Parathyroid adenoma (tissue), 2 donors: ENCODE measurements at regions not wholly inside any gene's neighbourhood (a gene's known extent, or its start where the extent isn't known, plus 50 kb on each side); places are given as distances from the start of the nearest gene placed in this dataset.

Experiments
- H2AFZ ChIP-seq: fragments of 300-600 bp; sonication (generic); one replicate; pipeline ENCODE4 v1.7.0; 2017; ENCODE audit warnings: antibody characterized with exemption, mild to moderate bottlenecking
- H3K27ac ChIP-seq: fragments of 300-600 bp; sonication (generic); one replicate; pipeline ENCODE4 v1.7.0; 2017
- H3K27me3 ChIP-seq: fragments of 300-600 bp; sonication (generic); one replicate; pipeline ENCODE4 v1.7.0; 2017; ENCODE audit warnings: low read length; ENCODE audit not compliant: control insufficient read depth, insufficient read depth
- H3K36me3 ChIP-seq: fragments of 300-600 bp; sonication (generic); one replicate; pipeline ENCODE4 v1.7.0; 2017; ENCODE audit warnings: low read length; ENCODE audit not compliant: control insufficient read depth, insufficient read depth
- H3K4me1 ChIP-seq: fragments of 300-600 bp; sonication (generic); one replicate; pipeline ENCODE4 v1.7.0; 2017; ENCODE audit warnings: control low read depth
- H3K4me2 ChIP-seq: fragments of 300-600 bp; sonication (generic); one replicate; pipeline ENCODE4 v1.7.0; 2017; ENCODE audit warnings: low read length
- H3K4me3 ChIP-seq: fragments of 300-600 bp; sonication (generic); one replicate; pipeline ENCODE4 v1.7.0; 2017; ENCODE audit warnings: low read depth, low read length
- H3K79me2 ChIP-seq: fragments of 300-600 bp; sonication (generic); one replicate; pipeline ENCODE4 v1.7.0; 2017; ENCODE audit warnings: control low read depth
- H3K9ac ChIP-seq: fragments of 300-600 bp; sonication (generic); one replicate; pipeline ENCODE4 v1.7.0; 2017; ENCODE audit warnings: mild to moderate bottlenecking
- H3K9me3 ChIP-seq: fragments of 300-600 bp; sonication (generic); one replicate; pipeline ENCODE4 v1.7.0; 2017; ENCODE audit warnings: low read length; ENCODE audit not compliant: control insufficient read depth
- CTCF ChIP-seq: fragments of 300-600 bp; sonication (generic); IDR thresholded peaks from one replicate; pipeline ENCODE4 v1.7.0; 2017; ENCODE audit warnings: antibody characterized with exemption, mild to moderate bottlenecking
- donor health status: primary hyperparathyroidism.

GRCh38 chr10:25701652-25702051 lies 232.4 kb upstream of the MYO3A start:
- Histone ChIP-seq H3K27me3 (no peaks in the 10 kb centered on the region), H2AFZ (no peak overlapping the region), H3K4me2 (no peak overlapping the region), H3K4me1 (no peaks in the 10 kb centered on the region), H3K9me3 (no peaks in the 10 kb centered on the region), H3K9ac (no peak overlapping the region), H3K27ac (no peak overlapping the region), H3K36me3 (no peaks in the 10 kb centered on the region), H3K79me2 (no peaks in the 10 kb centered on the region), H3K4me3 (no peak overlapping the region)
- TF ChIP-seq CTCF = no peak

- Histone ChIP-seq H3K27me3 (no peaks in the 10 kb centered on the region), H3K4me1 (no peaks in the 10 kb centered on the region), H3K36me3 (no peaks in the 10 kb centered on the region), H3K27ac (no peak overlapping the region), H3K4me3 (no peak overlapping the region), H3K79me2 (no peaks in the 10 kb centered on the region), H2AFZ (no peak overlapping the region), H3K9ac (no peak overlapping the region), H3K9me3 (no peaks in the 10 kb centered on the region), H3K4me2 (no peak overlapping the region)
- TF ChIP-seq CTCF = no peak
Measured at GRCh38 chr10:25704622-25705021, 229.4 kb upstream of the MYO3A start.

GRCh38 chr10:25707572-25707971 lies 226.5 kb upstream of the MYO3A start:
- Histone ChIP-seq H3K4me2 (no peak overlapping the region), H3K79me2 (no peaks in the 10 kb centered on the region), H3K4me3 (no peak overlapping the region), H3K9ac (no peak overlapping the region), H3K4me1 (no peaks in the 10 kb centered on the region), H3K36me3 (no peaks in the 10 kb centered on the region), H3K9me3 (no peaks in the 10 kb centered on the region), H3K27me3 (no peaks in the 10 kb centered on the region), H2AFZ (no peak overlapping the region), H3K27ac (no peak overlapping the region)
- TF ChIP-seq CTCF = no peak

- Histone ChIP-seq H3K9me3 (no peaks in the 10 kb centered on the region), H3K9ac (no peak overlapping the region), H3K79me2 (no peaks in the 10 kb centered on the region), H2AFZ (no peak overlapping the region), H3K27me3 (no peaks in the 10 kb centered on the region), H3K4me3 (no peak overlapping the region), H3K4me1 (no peaks in the 10 kb centered on the region), H3K4me2 (no peak overlapping the region), H3K36me3 (no peaks in the 10 kb centered on the region), H3K27ac (no peak overlapping the region)
- TF ChIP-seq CTCF = no peak
Measured at GRCh38 chr10:25707976-25708671, 225.9 kb upstream of the MYO3A start.

- Histone ChIP-seq H3K4me1 (no peaks in the 10 kb centered on the region), H3K36me3 (no peaks in the 10 kb centered on the region), H3K9ac (no peak overlapping the region), H3K27me3 (no peaks in the 10 kb centered on the region), H3K4me2 (no peak overlapping the region), H2AFZ (no peak overlapping the region), H3K27ac (no peak overlapping the region), H3K9me3 (no peaks in the 10 kb centered on the region), H3K79me2 (no peaks in the 10 kb centered on the region), H3K4me3 (no peak overlapping the region)
- TF ChIP-seq CTCF = no peak
Measured at GRCh38 chr10:25713894-25714240, 220.2 kb upstream of the MYO3A start.
